ENCODE measurements at regions not wholly inside any gene's neighbourhood (a gene's known extent, or its start where the extent isn't known, plus 50 kb on each side); places are given as distances from the start of the nearest gene placed in this dataset.

GRCh38 chr3:72332689-72333088 is 515.6 kb downstream of the SHQ1 start:
- Histone ChIP-seq H3F3A (ENCODE audit: low read depth) (no peaks in the 10 kb centered on the region), H3K4me3 (no peak overlapping the region), H3K79me2 (ENCODE audit: low read depth) (no peaks in the 10 kb centered on the region), H3K27me3 (peaks cover 90% of the 10 kb centered on the region), H3K4me2 (no peak overlapping the region), H3K9ac (no peak overlapping the region), H3K9me3 (ENCODE audit: low read depth) (no peaks in the 10 kb centered on the region), H3K36me3 (no peaks in the 10 kb centered on the region), H3K4me1 (peaks cover 25% of the 10 kb centered on the region), H2AFZ (replicated peaks) (no peak overlapping the region), H4K20me1 (ENCODE audit: low read depth) (no peaks in the 10 kb centered on the region), H3K27ac (no peak overlapping the region)
- peaks cover 2% of the 10 kb centered on the region for H3K9me3 Mint-ChIP-seq
- DNase-seq (ENCODE audit: low spot score): no peak
- H3K27ac Mint-ChIP-seq: no peak overlapping the region
- H3K4me3 Mint-ChIP-seq: no peak overlapping the region
- TF ChIP-seq CTCF (IDR thresholded peaks at IDR 0.05) (no peak), EZH2 (IDR thresholded peaks at IDR 0.05) (no peak), EZH2phosphoT487 (IDR thresholded peaks at IDR 0.05) (no peak)
- peaks cover 41% of the 10 kb centered on the region for H3K27me3 Mint-ChIP-seq (ENCODE audit: insufficient read depth, low read depth)
- no peaks in the 10 kb centered on the region for H3K36me3 Mint-ChIP-seq
- H3K4me1 Mint-ChIP-seq: peaks cover 34% of the 10 kb centered on the region

GRCh38 chr3:72332036-72332435 is 516.2 kb downstream of the SHQ1 start:
- Histone ChIP-seq H3K27ac (no peak overlapping the region), H3K4me1 (peaks cover 23% of the 10 kb centered on the region), H3K27me3 (peaks cover 87% of the 10 kb centered on the region), H3K4me2 (no peak overlapping the region), H3F3A (ENCODE audit: low read depth) (no peaks in the 10 kb centered on the region), H2AFZ (replicated peaks) (no peak overlapping the region), H3K4me3 (no peak overlapping the region), H4K20me1 (ENCODE audit: low read depth) (no peaks in the 10 kb centered on the region), H3K9ac (no peak overlapping the region), H3K36me3 (no peaks in the 10 kb centered on the region), H3K9me3 (ENCODE audit: low read depth) (no peaks in the 10 kb centered on the region), H3K79me2 (ENCODE audit: low read depth) (no peaks in the 10 kb centered on the region)
- Mint-ChIP-seq H3K4me1 (peaks cover 34% of the 10 kb centered on the region), H3K27me3 (ENCODE audit: insufficient read depth, low read depth) (peaks cover 43% of the 10 kb centered on the region), H3K36me3 (no peaks in the 10 kb centered on the region), H3K4me3 (peak overlapping the region; percentile 14), H3K9me3 (peaks cover 2% of the 10 kb centered on the region), H3K27ac (no peak overlapping the region)
- no peak for DNase-seq (ENCODE audit: low spot score)
- no peak for TF ChIP-seq EZH2phosphoT487 (IDR thresholded peaks at IDR 0.05)
- TF ChIP-seq CTCF (IDR thresholded peaks at IDR 0.05): no peak
- TF ChIP-seq EZH2 (IDR thresholded peaks at IDR 0.05): no peak

GRCh38 chr3:72331076-72331475 is 517.2 kb downstream of the SHQ1 start:
- Histone ChIP-seq H3K27me3 (peaks cover 78% of the 10 kb centered on the region), H2AFZ (replicated peaks) (no peak overlapping the region), H4K20me1 (ENCODE audit: low read depth) (no peaks in the 10 kb centered on the region), H3K9ac (no peak overlapping the region), H3K4me3 (no peak overlapping the region), H3K9me3 (ENCODE audit: low read depth) (no peaks in the 10 kb centered on the region), H3K27ac (no peak overlapping the region), H3K79me2 (ENCODE audit: low read depth) (no peaks in the 10 kb centered on the region), H3K4me2 (no peak overlapping the region), H3F3A (ENCODE audit: low read depth) (no peaks in the 10 kb centered on the region), H3K4me1 (peaks cover 16% of the 10 kb centered on the region), H3K36me3 (no peaks in the 10 kb centered on the region)
- no peak for TF ChIP-seq EZH2phosphoT487 (IDR thresholded peaks at IDR 0.05)
- no peak for TF ChIP-seq EZH2 (IDR thresholded peaks at IDR 0.05)
- no peak for TF ChIP-seq CTCF (IDR thresholded peaks at IDR 0.05)
- H3K9me3 Mint-ChIP-seq: no peaks in the 10 kb centered on the region
- H3K27ac Mint-ChIP-seq: no peak overlapping the region
- peaks cover 34% of the 10 kb centered on the region for H3K4me1 Mint-ChIP-seq
- DNase-seq (ENCODE audit: low spot score): no peak
- peaks cover 44% of the 10 kb centered on the region for H3K27me3 Mint-ChIP-seq (ENCODE audit: insufficient read depth, low read depth)
- no peaks in the 10 kb centered on the region for H3K36me3 Mint-ChIP-seq
- H3K4me3 Mint-ChIP-seq: no peak overlapping the region
